Middle frontal gyrus (tissue), 1 donor: ENCODE measurements at regions not wholly inside any gene's neighbourhood (a gene's known extent, or its start where the extent isn't known, plus 50 kb on each side); places are given as distances from the start of the nearest gene placed in this dataset.

Experiments
- DNase-seq: peaks from one replicate; pipeline ENCODE4 v3.0.0-alpha.2; 2015; ENCODE audit warnings: low spot score; ENCODE audit errors: extremely low spot score

DNA sequence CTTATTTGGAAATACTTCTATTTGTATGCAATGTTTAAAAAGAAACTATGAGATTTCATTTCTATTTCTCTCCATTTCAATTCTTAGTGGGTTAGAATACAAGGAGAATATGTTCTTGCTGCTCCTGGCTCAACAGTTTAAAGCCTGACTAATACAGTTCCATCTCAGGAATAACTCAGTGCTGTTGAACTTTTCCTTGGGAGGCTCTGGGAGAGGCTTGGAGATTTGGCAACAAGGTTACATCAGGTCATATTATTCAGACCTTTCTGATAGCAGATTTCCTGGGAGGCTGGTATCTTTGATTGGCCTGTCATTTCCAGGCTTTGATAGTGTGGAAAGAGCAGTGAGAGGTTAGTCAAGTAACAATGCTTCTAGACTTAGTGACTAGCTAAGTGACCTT lies 481.7 kb upstream of the KLF4 start:
- no peak for DNase-seq

DNA sequence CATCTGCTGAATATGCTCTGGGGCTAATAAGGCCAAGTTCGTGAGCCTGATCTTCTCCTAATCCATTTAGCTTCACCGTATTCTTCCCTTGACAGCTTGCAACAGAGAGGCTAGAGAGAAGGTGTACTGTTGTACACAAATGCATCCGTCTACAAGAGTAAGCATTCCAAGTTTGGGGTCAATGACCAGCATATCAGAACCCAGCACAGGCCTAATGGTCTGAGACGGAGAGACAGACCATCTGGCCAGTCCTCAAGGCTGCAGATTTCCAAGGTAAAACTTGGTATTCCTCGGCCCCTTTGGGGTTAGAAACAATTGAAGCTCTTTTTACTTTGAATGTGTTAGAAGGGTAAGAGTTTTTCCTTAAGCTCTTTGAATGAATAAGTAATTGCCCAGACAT lies 481.2 kb upstream of the KLF4 start:
- DNase-seq = no peak

- no peak for DNase-seq
Measured at GRCh38 chr9:107969727-107970126, 480.2 kb upstream of the KLF4 start.

DNA sequence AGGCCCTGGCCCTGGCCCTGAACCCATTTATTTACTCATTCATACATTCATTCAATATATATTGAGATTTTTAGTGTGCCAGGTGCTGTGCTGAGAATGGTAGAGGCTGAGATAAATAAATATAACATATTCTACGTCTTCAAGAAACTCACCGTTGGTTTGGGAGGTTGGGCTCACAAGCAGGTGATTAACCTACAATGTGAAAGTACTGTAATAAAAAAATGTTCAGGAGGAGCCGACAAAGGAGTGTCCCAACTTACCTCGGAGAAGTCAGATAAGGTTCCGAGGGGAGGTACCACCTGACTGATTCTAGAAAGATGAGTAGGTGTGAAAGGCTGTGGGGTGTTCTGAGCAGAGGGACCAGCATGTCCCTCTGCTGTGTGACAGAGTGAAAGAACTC lies 479.6 kb upstream of the KLF4 start:
- DNase-seq = no peak

GRCh38 chr9:107963246-107963645 lies 473.7 kb upstream of the KLF4 start:
- no peak for DNase-seq

DNA sequence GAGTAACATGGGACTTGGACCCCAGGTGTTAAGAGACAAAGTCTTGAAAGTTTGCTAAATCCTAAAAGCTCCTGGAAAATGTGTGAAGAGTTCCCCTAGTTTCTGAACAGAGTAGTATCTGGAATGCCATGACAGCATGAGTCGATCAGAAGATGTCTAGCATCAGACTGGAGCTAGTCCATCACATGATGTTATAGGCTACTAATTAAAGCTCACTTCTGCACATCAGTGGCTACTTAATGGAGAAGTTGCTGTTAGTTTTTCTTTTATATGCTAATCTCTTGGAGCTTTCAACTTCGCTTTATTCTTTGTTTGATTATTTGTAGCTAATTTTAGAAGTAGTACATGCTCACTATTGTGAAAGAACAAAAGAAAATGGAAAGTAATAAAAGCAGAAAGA lies 471.3 kb upstream of the KLF4 start:
- no peak for DNase-seq

DNA sequence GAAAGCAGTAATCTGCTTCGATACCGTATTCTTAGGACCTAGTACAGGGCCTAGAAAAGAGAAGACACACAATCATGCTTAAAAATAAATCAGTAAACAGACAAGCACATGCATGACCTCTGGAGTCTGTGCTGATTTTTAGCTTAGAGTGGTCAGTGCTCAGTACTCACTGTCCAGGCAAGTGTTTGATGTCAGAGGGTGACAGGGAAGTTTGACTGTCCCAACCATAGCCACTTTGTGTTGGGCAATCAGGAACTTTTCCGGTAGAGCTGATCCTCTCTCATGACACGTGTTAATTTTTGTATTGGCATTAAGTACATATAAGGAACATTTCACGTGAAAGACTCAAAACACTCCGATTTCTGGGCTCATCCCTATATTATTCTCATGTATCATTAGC lies 464.7 kb upstream of the KLF4 start:
- no peak for DNase-seq

- no peak for DNase-seq
Measured at GRCh38 chr9:107953556-107954125, 464.1 kb upstream of the KLF4 start.

- no peak for DNase-seq
Measured at GRCh38 chr9:107952773-107953172, 463.2 kb upstream of the KLF4 start.

GRCh38 chr9:107951511-107951910 lies 461.9 kb upstream of the KLF4 start:
- DNase-seq = no peak

GRCh38 chr9:107949061-107949460 lies 459.5 kb upstream of the KLF4 start:
- DNase-seq = no peak

GRCh38 chr9:107948601-107949000 lies 459.0 kb upstream of the KLF4 start:
- DNase-seq = no peak

DNA sequence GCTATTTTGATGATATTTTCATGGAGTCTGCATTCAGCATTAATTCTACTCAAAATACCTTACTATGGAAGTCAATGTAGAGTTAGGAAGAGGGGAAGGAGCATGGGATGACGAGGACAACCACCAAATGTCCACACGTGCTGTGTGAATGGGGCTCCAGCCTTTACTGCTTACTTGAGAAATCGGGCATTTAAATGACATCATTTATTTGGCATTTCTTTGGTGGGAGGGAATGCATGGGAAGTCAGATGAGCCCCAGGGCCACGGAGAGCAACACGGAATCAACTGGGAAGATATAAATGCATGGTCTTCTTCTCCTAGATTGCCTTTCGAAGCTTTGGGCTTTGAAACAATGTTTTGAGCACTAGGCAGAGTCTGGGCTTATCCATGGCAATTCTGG lies 458.5 kb upstream of the KLF4 start:
- no peak for DNase-seq

DNA sequence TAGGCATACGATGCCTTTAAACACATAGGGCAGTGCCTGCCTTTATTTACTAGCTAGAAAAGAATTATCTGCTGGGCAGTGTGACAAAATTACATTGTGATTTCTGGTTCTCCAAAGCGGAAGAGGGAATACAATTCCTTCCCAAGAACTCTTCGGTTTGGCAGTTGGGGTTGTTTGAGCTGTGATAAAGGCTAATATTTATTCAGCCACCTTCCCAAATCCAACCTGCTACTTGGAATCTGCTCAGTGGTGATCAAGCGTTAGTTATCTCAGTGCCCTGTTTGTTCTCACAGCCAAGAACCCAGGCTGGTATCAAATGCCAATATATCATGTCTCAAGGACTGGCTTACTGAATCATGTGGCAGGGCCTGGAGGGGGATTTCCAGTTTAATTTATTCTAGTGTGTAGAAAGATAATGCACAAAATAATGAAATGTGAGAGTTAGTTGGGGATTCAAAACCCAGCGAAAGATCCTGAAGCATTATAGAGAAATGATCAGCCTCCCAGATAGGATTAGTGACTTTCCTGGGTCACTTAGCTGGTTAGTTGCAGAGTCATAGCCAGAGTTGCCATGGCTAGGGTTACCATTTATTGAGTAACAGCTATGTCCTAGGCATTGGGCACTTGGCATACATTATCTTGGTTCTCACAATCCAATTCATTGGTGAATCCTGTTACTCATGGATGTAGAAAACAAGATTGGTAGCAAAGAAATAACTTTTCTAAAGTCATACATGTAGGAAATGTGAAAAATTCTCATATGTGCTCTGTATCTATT lies 457.0 kb upstream of the KLF4 start:
- no peak for DNase-seq

GRCh38 chr9:107945961-107946360 lies 456.4 kb upstream of the KLF4 start:
- DNase-seq = no peak

GRCh38 chr9:107945493-107945892 lies 455.9 kb upstream of the KLF4 start:
- no peak for DNase-seq

GRCh38 chr9:107944387-107944786 lies 454.8 kb upstream of the KLF4 start:
- DNase-seq = no peak

DNA sequence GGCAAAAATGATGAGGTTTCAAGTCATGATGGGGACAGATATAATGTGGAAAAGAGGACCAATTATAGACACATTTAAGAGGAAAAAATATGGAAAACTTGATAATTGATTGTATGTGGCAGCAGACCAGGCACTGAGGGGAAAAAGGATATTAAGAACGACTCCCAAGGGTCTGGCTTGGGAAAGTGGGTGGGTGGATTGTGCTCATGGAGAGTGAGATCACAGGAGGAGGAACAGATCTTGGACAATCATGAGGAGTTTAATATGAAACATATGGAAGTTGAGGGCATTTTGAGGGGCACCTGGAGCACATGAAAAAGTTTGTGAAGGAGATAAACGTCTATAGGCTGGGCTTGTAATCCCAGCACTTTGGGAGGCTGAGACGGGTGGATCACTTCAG lies 454.3 kb upstream of the KLF4 start:
- no peak for DNase-seq

DNA sequence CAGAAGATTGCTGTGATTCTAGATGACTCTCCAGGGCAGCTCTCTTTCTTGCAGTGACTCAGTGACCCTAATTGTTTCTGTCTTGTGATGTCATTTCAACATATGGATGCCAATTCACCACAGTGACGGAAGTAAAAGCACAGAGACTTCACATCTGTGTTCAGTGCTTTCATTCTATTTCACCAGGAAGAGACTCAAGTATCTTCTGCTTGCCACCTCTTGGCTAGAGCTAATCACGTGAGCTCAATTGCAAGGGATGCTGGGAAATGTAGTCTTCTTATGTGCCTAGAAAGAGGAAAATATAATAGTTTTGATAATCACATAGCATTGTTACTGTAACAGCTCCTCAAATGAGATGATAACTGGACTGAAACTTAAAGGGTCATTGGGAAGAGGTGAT lies 453.3 kb upstream of the KLF4 start:
- DNase-seq = no peak

DNA sequence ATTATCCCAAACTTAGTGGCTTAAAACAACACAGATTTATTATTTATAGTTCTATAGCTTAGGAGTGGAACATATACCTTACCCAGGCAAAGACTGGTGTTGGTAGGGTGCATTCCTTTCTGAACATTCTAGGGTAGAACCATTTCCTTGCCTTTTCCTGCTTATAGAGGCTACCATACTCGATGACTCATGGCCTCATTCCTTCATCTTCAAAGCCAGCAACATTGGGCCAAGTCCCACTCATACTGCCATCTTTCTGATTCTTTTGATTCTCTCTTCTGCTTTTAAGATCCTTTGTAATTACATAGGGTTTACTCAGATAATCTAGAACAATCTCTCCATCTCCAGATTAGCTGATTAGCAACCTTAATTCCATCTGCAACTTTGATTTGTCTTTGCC lies 452.7 kb upstream of the KLF4 start:
- DNase-seq = no peak

- no peak for DNase-seq
Measured at GRCh38 chr9:107940616-107941595, 451.3 kb upstream of the KLF4 start.

DNA sequence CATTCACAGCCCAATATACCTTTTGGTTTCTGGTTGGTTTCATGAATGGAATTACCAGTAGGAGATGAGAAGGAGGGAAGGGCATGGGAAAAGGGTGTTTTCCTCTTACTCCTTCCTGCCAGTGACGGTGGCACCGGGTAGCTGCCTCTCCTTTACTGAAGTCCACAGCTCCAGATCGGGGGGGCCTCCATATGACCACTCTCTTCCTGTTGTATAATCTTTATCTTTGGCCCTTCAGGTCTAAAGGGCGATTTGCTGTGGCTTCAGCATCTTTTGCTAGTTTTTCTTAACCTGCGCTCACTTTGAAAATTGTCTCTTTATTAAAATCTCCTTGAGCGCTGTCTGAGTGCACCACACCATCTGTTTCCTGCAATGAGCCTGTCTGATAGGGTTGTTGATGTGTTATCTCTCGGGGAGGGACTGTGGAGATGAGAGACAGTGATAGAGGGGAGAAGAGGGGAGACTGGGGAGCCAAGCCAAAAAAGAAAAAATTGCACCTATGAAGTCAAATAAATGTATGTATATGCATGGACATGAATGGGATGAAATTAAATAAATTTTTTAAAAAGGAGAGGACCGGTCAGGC lies 449.3 kb upstream of the KLF4 start:
- no peak for DNase-seq
